GM18502 (cell line): ENCODE measurements at regions not wholly inside any gene's neighbourhood (a gene's known extent, or its start where the extent isn't known, plus 50 kb on each side); places are given as distances from the start of the nearest gene placed in this dataset.

Source experiments
- ATAC-seq: cut with Tn5 transposase; IDR thresholded peaks from one replicate; pipeline ENCODE4 v1.9.1; 2021; ENCODE audit warnings: mild to moderate bottlenecking; ENCODE audit not compliant: unreplicated experiment, poor library complexity

DNA sequence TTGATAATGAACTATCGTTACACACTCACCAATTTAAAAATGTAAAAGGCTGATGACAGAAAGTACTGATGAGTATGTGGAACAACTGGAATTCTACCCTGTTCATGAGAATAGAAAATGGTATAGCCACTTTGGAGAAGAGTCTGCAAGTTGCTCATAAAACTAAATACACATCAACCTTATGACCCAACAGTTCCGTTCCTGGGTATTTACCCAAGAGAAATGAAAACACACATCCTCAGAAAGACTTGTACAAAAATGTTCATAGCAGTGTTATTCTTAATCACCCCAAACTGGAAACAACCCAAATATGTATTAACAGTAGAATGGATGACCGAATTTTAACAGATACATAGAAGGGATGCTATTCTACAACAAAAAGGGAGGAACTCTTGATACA lies 145.7 kb upstream of the LRFN2 start:
- no peak for ATAC-seq

GRCh38 chr6:40728643-40729042 lies 141.5 kb upstream of the LRFN2 start:
- no peak for ATAC-seq

DNA sequence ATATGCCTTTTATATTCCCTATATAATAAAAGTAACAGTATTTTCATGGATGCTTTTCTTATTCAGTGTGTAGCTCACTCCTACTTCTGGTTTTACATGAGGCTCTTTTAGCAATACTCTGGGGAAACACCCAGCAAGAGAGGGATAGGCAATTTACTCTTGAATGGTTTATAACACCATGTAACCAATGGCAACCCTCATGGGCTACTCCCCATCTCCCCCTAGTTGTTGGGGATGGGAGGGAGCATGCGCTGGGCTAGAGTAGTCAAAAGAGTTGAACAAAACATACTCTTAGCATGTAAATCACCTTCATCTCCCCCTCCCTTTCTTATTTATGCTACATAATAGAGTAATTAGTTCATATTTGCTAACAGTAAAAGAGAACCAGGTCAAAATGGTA lies 140.1 kb upstream of the LRFN2 start:
- no peak for ATAC-seq

DNA sequence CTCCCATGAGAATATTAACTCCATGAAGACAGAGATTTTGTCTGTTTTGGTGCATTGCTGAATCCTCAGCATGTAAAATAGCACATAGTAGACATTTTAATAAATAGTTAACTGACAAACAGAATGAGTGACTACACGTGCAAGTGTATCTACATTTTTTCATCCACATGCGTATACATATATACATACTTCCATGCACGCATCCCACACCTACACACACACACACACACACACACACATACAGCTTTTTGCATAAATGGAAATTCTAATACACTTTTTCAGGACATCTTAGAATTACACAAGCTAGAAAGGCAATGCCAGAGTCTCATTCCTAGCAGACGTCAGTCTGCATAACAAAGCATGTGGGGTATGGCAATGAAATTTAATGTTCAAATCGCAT lies 139.7 kb upstream of the LRFN2 start:
- no peak for ATAC-seq

DNA sequence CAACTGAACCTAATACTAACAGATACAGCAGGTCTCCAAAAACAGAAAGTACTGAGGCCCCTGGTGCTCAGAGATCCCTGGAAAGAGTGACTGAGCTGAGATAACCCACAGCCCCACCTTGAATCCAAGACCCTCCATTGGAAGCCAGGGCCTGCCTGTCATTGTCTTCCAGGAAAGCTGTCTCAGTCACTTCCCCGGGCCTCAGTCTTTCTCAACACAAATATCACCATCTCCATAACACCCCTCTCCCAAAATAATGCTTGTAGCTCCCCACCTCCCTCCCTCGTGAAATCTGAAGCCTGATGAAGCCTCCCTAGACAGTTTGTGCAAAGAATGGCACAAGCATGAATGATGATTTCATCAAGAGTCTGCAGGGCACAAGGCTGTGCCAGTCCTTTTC lies 138.2 kb upstream of the LRFN2 start:
- ATAC-seq = no peak

- ATAC-seq = no peak
These were observed 137.7 kb upstream of the LRFN2 start for GRCh38 chr6:40724886-40725285.

GRCh38 chr6:40723967-40724366 lies 136.8 kb upstream of the LRFN2 start:
- no peak for ATAC-seq

DNA sequence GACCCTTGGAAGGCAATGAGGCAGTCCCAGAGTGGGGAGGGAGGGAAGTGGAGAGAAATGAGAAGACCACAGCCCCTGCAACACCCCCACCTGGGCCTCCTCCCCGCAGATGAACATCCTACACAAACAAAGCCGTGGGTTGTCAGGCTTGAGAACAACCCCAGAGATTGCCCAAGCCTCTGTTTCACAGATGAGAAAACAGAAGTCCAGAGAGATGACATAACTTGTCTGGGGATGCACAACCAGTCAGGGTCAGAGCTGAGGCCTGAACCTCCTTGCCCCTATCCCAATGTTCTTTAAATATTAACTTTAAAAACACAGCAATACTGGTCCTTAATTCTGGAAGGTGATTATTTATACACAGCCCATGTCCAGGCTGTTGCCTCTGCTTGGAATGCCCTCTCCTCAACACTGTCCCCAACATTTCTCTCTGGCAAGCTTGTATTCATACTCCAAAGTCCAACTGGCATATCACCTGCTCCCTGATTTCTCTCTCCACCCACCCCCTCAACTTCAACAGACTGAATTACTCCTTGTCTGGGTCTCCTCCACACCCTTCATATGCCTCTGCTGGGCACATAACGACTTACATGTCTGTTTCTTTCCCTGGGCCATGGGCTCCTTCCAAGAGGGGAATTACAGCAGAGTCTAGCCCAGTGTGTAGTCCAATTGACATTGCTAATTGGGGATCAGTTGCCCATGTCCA lies 135.5 kb upstream of the LRFN2 start:
- no peak for ATAC-seq

- no peak for ATAC-seq
These were observed 134.9 kb upstream of the LRFN2 start for GRCh38 chr6:40722091-40722490.

GRCh38 chr6:40721271-40721952 lies 134.2 kb upstream of the LRFN2 start:
- no peak for ATAC-seq

DNA sequence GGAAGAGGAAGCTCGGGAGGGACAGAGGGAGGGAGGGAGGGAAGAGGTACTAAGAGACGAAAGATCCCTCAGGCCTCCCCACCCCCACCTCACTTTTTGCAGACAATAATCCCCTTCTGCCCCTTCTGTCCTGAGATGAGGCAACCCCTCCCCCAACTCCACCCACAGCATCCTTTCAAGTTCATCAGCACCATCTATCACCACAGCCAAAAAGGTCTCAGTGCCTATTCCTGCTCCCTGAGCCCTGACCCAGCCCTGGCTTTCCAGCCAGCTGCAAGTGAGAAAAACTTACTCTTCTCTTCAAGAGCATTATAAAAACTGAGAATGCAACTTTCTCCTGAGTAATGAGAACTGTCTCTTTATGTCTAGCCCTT lies 133.2 kb upstream of the LRFN2 start:
- ATAC-seq = no peak

DNA sequence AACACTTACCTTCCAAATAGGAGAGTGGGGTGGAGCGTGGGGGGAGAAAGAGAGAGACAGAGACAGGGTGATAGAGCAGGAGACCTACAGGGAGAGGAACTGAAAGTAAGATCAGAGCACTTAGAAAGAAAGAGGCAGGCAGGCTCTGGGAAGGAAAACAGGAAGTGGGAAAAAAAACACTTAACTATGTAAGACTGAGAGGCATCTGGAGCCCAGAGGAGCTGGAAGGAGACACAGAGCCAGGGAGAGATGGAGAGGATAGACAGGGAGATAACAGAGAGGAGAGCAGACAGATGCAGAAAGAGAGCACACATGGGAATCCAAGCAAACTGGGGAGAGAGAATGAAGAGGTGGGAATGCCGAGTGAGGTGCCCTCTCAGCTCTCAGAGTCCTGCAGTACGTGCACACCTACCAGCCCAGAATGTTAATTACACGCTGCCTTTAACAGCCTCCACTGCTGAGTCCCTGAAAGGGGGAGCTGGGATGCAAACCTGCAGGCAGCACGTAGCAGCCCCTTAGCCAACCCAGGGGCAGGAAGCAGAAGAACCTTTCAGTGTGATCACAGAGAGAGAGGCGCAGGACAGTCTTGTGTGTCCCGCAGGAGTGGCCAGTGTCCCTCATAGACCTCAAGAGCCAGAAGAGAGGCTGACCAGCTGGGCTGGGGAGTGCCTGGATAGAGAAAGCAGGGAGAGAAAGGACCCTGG lies 132.7 kb upstream of the LRFN2 start:
- ATAC-seq = peak; percentile 78

DNA sequence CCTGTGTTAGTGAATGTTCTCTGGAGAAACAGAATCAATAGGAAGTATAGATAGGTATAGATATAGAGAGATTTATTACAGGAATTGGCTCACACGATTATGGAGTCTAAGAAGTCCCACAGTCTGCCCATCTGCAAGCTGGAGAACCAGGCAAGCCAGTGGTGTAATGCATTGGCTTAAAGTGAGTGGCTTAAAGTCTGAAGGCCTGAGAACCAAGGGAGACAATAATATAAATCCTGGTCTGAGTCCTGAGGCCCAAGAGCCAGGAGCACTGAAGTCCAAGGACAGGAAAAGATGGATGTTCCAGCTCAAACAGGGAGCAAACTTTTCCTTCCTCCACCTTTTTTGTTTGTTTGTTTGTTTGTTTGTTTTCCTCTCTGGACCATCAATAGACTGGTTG lies 131.2 kb upstream of the LRFN2 start:
- no peak for ATAC-seq

GRCh38 chr6:40717411-40718057 lies 130.4 kb upstream of the LRFN2 start:
- no peak for ATAC-seq

DNA sequence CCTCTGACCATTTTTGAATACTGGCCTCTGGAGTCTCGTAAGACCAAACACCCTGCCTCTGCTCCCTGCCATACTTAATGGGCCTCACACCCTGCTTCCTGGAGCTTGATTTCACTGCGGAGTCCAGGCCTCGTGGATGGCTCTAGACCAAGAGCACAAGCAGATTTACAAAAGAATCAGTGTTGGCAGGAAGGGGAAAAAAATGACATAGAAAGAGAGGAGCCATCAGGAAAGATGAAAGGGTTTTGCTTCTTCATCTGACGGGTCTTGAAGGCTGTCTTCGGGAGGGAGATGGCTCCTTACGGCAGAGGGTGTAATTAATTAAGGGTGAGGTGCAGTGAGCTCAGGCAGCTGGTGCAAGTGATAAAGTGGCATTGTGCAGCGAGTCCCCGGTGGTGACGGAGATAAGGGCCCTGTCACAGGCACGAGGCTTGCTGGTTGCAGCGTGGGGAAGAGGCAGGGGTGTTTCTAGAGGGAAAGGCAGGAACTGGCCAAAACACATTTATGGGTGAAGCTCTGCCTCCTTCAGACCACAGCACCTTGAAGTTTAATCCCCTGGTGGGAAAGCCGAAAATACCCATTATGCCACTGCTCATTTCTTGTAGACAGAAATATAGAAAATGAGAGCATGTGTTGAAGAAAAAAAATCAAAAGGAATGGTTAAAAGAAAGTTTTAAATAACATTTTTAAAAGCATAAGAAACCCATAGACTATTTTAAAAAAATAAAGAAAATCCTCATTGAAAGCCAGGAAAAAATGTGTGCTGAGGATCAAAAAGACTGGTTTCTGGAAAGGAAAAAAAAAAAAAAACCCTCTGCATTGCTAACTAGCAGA lies 128.6 kb upstream of the LRFN2 start:
- ATAC-seq = no peak

- no peak for ATAC-seq
These were observed 127.7 kb upstream of the LRFN2 start for GRCh38 chr6:40714576-40715564.

GRCh38 chr6:40714143-40714542 lies 127.0 kb upstream of the LRFN2 start:
- no peak for ATAC-seq

DNA sequence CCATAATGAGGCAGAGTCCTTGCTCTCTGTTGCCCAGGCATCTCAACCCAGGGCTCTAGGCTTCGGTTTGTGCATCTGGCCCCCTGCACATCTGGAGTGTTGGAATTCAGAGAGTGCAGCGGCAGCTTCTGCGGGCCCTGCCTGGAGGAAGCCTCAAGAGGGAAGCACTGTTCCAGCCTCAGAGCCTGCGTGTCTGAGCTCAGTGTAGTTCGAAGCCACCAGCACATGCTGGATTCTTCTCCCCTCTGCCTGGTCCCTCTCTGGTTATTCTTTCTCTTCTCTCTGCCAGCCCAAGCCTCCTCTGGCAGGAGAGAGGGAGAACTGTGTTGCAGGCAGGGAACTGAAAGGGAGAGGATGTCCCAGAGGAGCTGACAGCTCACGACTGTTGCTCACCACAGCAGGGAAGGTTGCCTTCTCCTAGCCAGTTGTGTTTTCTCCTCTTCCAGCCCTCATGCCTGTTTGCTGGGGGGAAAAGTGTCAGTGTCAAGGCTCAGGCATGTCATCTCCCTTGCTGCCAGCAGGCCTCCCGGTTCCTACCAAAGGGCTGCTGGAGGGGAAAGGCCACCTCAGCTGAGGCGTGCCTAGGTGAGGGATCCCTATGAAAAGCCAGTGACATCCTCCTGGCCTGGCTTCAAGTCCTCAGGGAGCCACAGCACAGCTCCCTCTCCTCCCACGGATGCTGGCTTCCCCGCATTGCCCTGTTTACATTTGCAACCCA lies 126.0 kb upstream of the LRFN2 start:
- ATAC-seq = no peak
